Activated naive CD8-positive, alpha-beta T cell treated with anti-CD3 and anti-CD28 coated beads, Interleukin-2, amount 10 ng/mL, durations not matched to agents 7 days and 5 days (primary cell): ENCODE measurements at regions not wholly inside any gene's neighbourhood (a gene's known extent, or its start where the extent isn't known, plus 50 kb on each side); places are given as distances from the start of the nearest gene placed in this dataset.

Source experiments
- ATAC-seq: fragments of 150-1000 bp; cut with Tn5 transposase; one replicate; pipeline ENCODE4 v1.10.0; 2021; ENCODE audit warnings: low read depth, moderate library complexity
- POLR2A ChIA-PET: fragments of 350-600 bp; sonication (Branson Sonifier 250); formaldehyde crosslinking; loops from one replicate; lab custom pipeline; 2021; ENCODE audit warnings: antibody characterized with exemption; lab: Charles Lee
- DNase-seq: peaks from one replicate; pipeline ENCODE4 v3.0.0; 2021
- H3K27ac Mint-ChIP-seq: one replicate; pipeline ENCODE4 v1.8.0; 2022; ENCODE audit warnings: mild to moderate bottlenecking, mixed read lengths
- H3K27me3 Mint-ChIP-seq: one replicate; pipeline ENCODE4 v1.8.0; 2022; ENCODE audit warnings: mild to moderate bottlenecking, moderate library complexity, mixed read lengths
- H3K36me3 Mint-ChIP-seq: one replicate; pipeline ENCODE4 v1.8.0; 2021; ENCODE audit warnings: mild to moderate bottlenecking, mixed read lengths
- H3K4me1 Mint-ChIP-seq: one replicate; pipeline ENCODE4 v1.8.0; 2021; ENCODE audit warnings: mixed read lengths
- H3K4me3 Mint-ChIP-seq: one replicate; pipeline ENCODE4 v1.8.0; 2022; ENCODE audit warnings: mild to moderate bottlenecking, moderate library complexity, mixed read lengths
- H3K9me3 Mint-ChIP-seq: one replicate; pipeline ENCODE4 v1.8.0; 2021; ENCODE audit warnings: mixed read lengths

DNA sequence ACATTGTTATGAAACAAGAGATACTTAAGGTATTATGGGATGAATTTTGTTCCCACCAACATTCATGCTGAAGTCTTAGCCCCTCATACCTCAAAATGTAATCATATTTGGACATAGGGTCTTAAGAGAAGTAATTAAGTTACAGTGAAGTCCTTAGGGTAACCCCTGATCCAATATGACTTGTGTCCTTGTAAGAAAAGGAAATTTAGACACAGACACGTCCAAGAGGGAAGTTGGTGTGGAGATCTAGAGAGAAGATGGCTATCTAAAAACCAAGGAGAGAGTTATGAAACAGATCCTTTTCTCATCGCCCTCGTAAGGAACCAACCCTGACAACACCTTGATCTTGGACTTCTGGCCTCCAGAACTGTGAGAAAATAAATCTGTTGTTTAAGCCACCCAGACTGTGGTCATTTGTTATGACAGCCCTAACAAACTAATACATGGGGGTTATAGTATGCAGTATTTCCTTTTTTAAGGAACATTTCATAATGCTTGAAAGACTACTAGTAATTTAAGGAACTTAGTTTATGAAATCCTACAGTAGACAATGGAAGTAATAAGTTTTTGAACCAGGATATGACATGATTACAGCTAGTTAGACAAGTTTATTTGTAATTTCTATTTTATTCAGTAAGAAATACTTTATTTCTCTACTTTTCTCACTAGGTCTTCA lies 875.5 kb upstream of the ADGRL2 start:
- H3K27me3 Mint-ChIP-seq = no peaks in the 10 kb centered on the region
- no peaks in the 10 kb centered on the region for H3K36me3 Mint-ChIP-seq
- peaks cover 10% of the 10 kb centered on the region for H3K9me3 Mint-ChIP-seq
- H3K27ac Mint-ChIP-seq = no peak overlapping the region
- no peak overlapping the region for H3K4me3 Mint-ChIP-seq
- ATAC-seq (no peak), DNase-seq (no peak)
- no peaks in the 10 kb centered on the region for H3K4me1 Mint-ChIP-seq
- POLR2A ChIA-PET = no interaction called here

DNA sequence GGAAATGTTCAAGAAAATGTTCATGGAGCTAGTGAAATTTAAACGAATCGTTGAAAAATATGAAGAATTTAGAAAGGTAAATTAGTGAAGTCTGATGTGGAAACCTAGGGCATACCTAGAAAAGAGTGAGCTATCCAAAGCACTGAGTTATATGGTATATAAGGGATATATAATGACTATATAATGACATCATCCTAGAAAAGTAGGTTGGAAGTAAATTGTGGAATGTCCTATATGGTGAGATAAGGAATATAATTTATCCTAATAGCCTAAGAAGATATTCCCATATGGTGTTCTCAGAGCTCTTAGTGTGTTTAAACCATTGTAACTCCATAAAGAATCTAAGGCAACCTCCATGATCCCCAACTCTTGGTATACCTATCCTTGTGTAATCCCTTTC lies 876.4 kb upstream of the ADGRL2 start:
- POLR2A ChIA-PET = no interaction called here
- DNase-seq (no peak), ATAC-seq (no peak)
- H3K4me3 Mint-ChIP-seq = no peak overlapping the region
- H3K36me3 Mint-ChIP-seq = no peaks in the 10 kb centered on the region
- peaks cover 9% of the 10 kb centered on the region for H3K9me3 Mint-ChIP-seq
- H3K27me3 Mint-ChIP-seq = no peaks in the 10 kb centered on the region
- H3K27ac Mint-ChIP-seq = no peak overlapping the region
- H3K4me1 Mint-ChIP-seq = no peaks in the 10 kb centered on the region

DNA sequence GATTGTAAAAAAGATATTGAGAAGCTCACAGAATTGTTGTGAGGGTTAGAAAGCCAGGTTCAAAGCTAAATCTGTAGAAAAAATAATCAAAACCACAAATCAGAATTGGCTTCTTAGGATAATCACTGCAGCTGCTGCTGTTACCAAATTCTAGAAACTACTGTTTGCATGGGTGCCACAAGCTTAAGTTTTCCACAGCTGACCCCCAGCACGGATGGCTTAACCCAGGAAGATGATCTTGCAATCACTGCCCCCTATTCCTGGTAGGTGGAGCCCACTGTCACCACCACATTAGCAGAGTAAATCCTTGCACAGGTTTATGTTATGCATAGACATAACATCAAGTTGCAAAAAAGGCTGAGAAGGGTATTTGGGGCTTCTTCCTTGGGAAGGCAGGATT lies 877.8 kb upstream of the ADGRL2 start:
- ATAC-seq = no peak
- Mint-ChIP-seq H3K36me3 (no peaks in the 10 kb centered on the region), H3K4me1 (no peaks in the 10 kb centered on the region), H3K27ac (no peak overlapping the region), H3K27me3 (no peaks in the 10 kb centered on the region), H3K4me3 (no peak overlapping the region), H3K9me3 (peaks cover 8% of the 10 kb centered on the region)
- POLR2A ChIA-PET = no interaction called here
- DNase-seq = no peak

DNA sequence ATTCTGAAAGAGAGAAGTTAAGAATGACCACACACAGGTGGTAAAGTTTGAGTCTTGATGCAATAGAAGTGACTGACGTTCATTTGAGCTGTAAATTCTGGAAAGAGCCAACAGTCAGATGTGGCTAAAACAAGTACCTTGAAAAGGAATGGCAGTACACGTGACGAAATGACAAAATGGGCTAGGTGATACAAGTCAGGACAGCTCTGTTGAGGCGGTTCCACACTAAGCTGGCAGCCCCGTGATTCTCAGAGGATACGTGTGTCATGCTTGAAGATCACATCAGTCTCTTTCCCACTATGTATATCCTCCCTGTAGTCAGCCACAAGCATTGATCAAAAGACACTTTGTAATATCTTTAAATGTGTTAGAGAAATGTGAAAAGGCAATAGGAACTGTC lies 881.3 kb upstream of the ADGRL2 start:
- H3K27me3 Mint-ChIP-seq = no peaks in the 10 kb centered on the region
- no peak overlapping the region for H3K4me3 Mint-ChIP-seq
- POLR2A ChIA-PET = no interaction called here
- DNase-seq (no peak), ATAC-seq (no peak)
- H3K4me1 Mint-ChIP-seq = no peaks in the 10 kb centered on the region
- no peaks in the 10 kb centered on the region for H3K36me3 Mint-ChIP-seq
- peaks cover 2% of the 10 kb centered on the region for H3K9me3 Mint-ChIP-seq
- no peak overlapping the region for H3K27ac Mint-ChIP-seq

DNA sequence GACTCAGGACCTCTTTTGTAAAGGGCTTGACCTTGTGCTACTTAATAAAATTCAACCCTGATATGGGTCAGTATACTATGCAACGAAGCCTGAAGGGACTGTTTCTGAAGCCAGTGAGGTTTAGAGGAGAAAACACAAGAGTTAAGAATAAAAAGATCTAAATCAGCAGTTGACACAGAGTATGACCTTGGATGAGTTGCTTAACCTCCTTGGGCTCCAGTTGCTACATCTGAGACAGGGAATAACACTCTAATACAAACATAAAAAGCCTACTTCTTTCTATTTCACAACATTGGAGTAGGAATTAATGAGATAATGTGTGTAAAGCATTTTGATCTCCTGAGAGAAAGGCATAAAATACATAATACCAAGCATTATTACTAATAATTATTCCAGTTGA lies 882.4 kb upstream of the ADGRL2 start:
- peaks cover 2% of the 10 kb centered on the region for H3K9me3 Mint-ChIP-seq
- H3K27ac Mint-ChIP-seq = no peak overlapping the region
- POLR2A ChIA-PET = no interaction called here
- H3K27me3 Mint-ChIP-seq = no peaks in the 10 kb centered on the region
- no peak overlapping the region for H3K4me3 Mint-ChIP-seq
- DNase-seq (no peak), ATAC-seq (no peak)
- no peaks in the 10 kb centered on the region for H3K4me1 Mint-ChIP-seq
- H3K36me3 Mint-ChIP-seq = no peaks in the 10 kb centered on the region

DNA sequence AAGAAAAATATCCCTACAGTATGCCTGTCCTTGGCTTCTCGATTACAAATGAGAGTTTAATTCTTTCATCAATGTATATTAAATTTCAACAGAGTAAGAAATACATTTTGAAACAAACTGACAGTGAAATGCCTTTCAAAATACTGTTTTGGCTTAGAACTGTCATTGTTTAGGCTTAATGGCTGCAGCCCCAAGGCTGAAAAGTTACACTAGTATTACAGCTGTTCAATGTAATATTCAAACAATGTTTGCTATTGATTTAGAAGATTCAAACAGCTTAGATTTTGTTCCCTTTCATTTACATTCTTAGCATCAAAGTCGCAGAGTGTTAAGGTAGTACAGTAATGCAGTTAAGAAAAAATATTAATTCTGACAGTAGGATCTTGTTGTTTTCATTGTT lies 882.9 kb upstream of the ADGRL2 start:
- POLR2A ChIA-PET = no interaction called here
- no peaks in the 10 kb centered on the region for H3K27me3 Mint-ChIP-seq
- no peak overlapping the region for H3K27ac Mint-ChIP-seq
- no peaks in the 10 kb centered on the region for H3K36me3 Mint-ChIP-seq
- no peak overlapping the region for H3K4me3 Mint-ChIP-seq
- DNase-seq (no peak), ATAC-seq (no peak)
- no peaks in the 10 kb centered on the region for H3K4me1 Mint-ChIP-seq
- H3K9me3 Mint-ChIP-seq = peaks cover 2% of the 10 kb centered on the region

DNA sequence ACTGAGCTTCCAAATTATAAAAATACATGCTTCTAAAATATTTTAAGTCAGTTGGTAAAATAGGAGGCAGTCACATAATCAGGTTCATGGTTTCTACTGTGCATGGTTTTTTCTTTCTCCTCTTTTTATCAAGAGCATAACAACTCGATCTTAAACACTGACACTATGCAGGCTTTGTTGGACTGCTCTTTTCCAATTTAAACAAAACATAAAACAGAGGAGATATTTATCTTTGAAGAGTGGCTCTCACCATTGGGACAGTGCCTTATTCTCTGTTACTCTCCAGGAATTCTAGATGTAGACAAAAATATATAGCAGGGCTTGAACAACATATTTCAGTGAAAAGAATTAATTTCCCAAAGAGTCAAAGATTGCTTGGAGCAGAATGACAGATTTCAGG lies 883.5 kb upstream of the ADGRL2 start:
- no peaks in the 10 kb centered on the region for H3K4me1 Mint-ChIP-seq
- ATAC-seq (no peak), DNase-seq (no peak)
- no peaks in the 10 kb centered on the region for H3K36me3 Mint-ChIP-seq
- POLR2A ChIA-PET = no interaction called here
- H3K27me3 Mint-ChIP-seq = no peaks in the 10 kb centered on the region
- peaks cover 2% of the 10 kb centered on the region for H3K9me3 Mint-ChIP-seq
- H3K4me3 Mint-ChIP-seq = no peak overlapping the region
- H3K27ac Mint-ChIP-seq = no peak overlapping the region

DNA sequence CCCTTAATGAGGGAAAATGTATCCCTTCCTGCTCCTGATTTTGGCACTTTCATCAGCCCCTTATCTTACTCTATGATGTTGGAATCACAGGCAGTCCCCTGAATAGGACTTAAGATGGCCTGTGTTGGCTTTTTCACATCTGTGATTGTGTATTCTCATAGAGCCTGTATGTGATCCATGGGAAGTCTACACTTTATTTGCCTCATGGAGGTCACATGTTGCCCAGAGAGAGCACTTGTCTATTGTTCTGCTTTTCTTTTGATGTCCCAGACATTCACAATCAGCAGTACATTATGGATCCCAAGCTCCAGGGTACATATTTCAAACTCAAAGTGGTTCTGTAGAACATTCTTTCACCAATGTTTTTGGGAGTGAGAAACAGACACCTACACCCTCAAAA lies 885.2 kb upstream of the ADGRL2 start:
- Mint-ChIP-seq H3K27ac (no peak overlapping the region), H3K27me3 (no peaks in the 10 kb centered on the region), H3K4me3 (no peak overlapping the region), H3K4me1 (no peaks in the 10 kb centered on the region), H3K36me3 (no peaks in the 10 kb centered on the region), H3K9me3 (peaks cover 2% of the 10 kb centered on the region)
- POLR2A ChIA-PET = no interaction called here
- DNase-seq = no peak
- ATAC-seq = no peak

DNA sequence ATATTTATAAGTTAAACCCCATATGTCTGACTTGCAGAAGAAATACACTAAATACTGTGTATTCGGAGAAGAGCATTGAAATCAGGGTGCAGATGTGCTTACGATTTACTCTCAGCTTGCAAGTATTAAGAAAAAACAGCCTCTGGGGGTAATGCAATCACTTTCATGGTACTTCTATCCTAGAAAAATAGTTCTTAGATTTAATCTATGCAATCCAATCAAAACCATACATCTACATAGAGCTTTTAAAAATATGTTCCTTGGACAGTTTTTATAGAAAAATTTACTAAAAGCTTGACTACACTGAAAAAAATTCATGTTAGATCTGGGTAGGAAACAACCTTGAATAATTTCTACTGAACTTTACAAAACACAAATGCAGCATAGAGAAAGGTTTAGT lies 890.3 kb upstream of the ADGRL2 start:
- Mint-ChIP-seq H3K9me3 (peaks cover 4% of the 10 kb centered on the region), H3K27ac (no peak overlapping the region), H3K27me3 (no peaks in the 10 kb centered on the region), H3K4me3 (no peak overlapping the region), H3K36me3 (no peaks in the 10 kb centered on the region), H3K4me1 (no peaks in the 10 kb centered on the region)
- POLR2A ChIA-PET = no interaction called here
- ATAC-seq = no peak
- DNase-seq = no peak

DNA sequence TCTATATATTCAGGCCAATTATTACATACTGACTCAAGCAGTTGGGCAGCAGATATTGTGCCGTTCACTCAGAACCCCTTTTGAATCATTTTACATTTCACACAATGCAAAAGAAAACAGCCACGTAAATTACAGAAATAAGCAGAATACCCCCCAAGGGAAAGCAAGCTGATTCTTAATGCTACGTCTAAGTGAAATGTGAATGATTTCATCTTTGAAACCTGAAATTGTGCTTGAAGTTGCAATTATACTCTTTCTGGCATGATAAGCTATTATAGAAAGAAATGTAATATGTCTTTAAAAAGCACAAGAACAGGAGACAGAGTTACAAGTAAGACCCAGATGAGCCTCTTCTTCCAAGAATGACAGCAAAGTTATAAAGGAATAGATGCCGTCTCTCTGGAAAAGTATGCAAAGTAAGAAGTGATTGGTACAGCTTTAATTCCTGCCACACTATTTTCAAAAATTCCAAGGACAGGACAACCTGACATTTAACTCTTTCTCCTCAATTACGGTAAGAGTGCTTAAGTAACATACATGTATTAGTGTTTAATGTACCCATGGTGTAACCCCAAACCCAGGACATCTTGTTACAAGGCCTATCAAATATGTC lies 891.5 kb upstream of the ADGRL2 start:
- Mint-ChIP-seq H3K9me3 (peaks cover 4% of the 10 kb centered on the region), H3K27ac (no peak overlapping the region), H3K36me3 (no peaks in the 10 kb centered on the region), H3K4me3 (no peak overlapping the region), H3K27me3 (no peaks in the 10 kb centered on the region), H3K4me1 (no peaks in the 10 kb centered on the region)
- ATAC-seq (no peak), DNase-seq (no peak)
- POLR2A ChIA-PET = no interaction called here

DNA sequence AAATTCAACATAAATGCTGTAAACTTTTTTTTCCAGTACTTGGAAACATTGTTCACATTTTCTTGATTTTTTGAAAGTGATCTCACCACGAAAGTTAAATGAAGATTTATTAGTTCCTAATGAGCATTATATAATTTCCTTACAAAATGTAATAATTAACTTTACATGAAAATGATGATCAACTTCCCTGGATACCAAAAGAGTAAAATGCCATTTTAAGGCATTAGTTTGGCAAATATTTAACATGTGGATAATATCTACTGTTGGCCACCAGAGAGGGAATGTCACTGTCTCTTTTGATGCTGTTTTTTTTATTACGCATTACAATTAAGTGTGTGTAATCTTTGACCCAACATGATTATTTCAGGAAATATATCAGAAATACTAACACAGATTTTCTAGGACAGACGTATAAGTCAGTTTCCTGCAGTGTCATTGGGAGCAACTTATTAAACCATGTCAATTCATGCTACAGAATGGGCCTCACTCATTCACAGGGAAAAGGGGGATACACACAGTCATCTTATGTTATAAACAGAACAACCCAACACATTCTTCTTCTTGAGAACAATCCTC lies 903.9 kb upstream of the ADGRL2 start:
- POLR2A ChIA-PET = no interaction called here
- peaks cover 1% of the 10 kb centered on the region for H3K9me3 Mint-ChIP-seq
- H3K27ac Mint-ChIP-seq = no peak overlapping the region
- H3K4me3 Mint-ChIP-seq = no peak overlapping the region
- H3K4me1 Mint-ChIP-seq = no peaks in the 10 kb centered on the region
- H3K27me3 Mint-ChIP-seq = no peaks in the 10 kb centered on the region
- no peak for ATAC-seq
- DNase-seq = no peak
- no peaks in the 10 kb centered on the region for H3K36me3 Mint-ChIP-seq

DNA sequence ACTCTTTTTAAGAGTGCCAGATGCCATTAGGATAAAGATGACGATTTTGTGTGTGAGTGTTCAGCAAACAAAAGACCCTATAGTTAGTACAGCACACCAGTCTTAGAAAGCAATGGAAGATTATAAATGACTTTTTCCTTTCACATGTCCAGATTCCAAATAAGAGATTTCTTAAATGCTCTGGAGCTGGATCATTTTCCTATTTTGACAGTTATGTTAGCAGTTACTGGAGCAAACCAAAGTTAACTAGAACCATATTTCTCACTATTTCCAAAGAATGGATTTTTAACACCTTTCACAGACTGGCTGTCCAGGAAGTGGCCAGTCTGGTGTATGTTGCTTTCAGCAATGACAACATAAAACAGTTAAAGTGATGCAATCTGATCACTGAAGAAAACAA lies 905.8 kb upstream of the ADGRL2 start:
- DNase-seq = no peak
- Mint-ChIP-seq H3K36me3 (no peaks in the 10 kb centered on the region), H3K9me3 (no peaks in the 10 kb centered on the region), H3K27ac (no peak overlapping the region), H3K27me3 (no peaks in the 10 kb centered on the region), H3K4me1 (no peaks in the 10 kb centered on the region), H3K4me3 (no peak overlapping the region)
- no peak for ATAC-seq
- POLR2A ChIA-PET = no interaction called here

DNA sequence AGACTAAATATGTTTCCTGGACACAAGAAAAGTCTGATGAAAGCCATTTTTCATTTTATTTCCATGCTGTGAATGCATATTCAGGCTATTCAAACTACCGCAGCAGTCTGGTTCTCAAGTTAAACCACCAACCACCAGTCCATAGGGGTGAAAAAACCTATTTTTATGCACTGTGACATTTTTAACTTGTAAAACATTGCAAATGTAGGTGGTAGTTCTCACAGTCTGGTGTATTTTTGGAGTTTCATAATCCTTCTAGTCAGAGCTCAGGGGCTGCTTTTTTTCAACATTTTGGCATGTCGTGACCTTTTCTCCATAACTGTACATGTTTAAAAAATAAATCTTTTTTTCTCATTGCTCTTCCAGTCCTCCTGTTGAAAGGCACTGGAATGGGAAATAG lies 907.6 kb upstream of the ADGRL2 start:
- Mint-ChIP-seq H3K9me3 (no peaks in the 10 kb centered on the region), H3K4me1 (no peaks in the 10 kb centered on the region), H3K4me3 (no peak overlapping the region), H3K36me3 (no peaks in the 10 kb centered on the region), H3K27me3 (no peaks in the 10 kb centered on the region), H3K27ac (no peak overlapping the region)
- POLR2A ChIA-PET = no interaction called here
- DNase-seq (no peak), ATAC-seq (no peak)

DNA sequence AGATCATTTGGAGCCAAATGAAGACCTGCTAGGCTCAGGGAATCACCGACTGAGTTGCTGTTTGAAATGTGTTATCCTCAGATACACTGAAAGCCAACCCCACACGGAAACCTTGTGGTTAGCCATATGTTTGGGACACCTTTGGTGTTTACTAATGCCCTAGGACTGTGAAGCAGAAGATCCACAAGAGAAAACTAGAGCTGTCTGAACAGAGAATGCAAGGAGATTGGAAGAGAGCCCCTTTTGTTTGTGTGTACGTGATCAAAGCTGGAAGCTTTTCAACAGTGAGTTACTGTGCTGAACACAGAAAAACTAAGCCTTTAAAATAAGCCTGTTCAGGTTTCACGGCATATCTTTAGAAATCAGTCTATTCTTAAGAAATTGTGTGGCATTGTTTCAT lies 908.2 kb upstream of the ADGRL2 start:
- Mint-ChIP-seq H3K4me3 (no peak overlapping the region), H3K9me3 (no peaks in the 10 kb centered on the region), H3K27ac (no peak overlapping the region), H3K4me1 (no peaks in the 10 kb centered on the region), H3K36me3 (no peaks in the 10 kb centered on the region), H3K27me3 (no peaks in the 10 kb centered on the region)
- DNase-seq (no peak), ATAC-seq (no peak)
- POLR2A ChIA-PET = no interaction called here
